ENCODE measurements at regions not wholly inside any gene's neighbourhood (a gene's known extent, or its start where the extent isn't known, plus 50 kb on each side); places are given as distances from the start of the nearest gene placed in this dataset.
"Not testable (repeated sequence)": the region's sequence is repeated elsewhere in the genome, so short reads cannot be mapped to it uniquely, and the experiment has no call there.

GRCh38 chr10:33066558-33067236 is 108.7 kb upstream of the ITGB1 start:
- DNase-seq: no peak

- no peak for DNase-seq
These were observed 107.1 kb upstream of the ITGB1 start for GRCh38 chr10:33065111-33065510.

GRCh38 chr10:33064706-33065105 is 106.7 kb upstream of the ITGB1 start:
- no peak for DNase-seq

- no peak for DNase-seq
These were observed 99.6 kb upstream of the ITGB1 start for GRCh38 chr10:33057620-33058019.

GRCh38 chr10:33056828-33057596 is 99.0 kb upstream of the ITGB1 start:
- no peak for DNase-seq

GRCh38 chr10:33055625-33056024 is 97.6 kb upstream of the ITGB1 start:
- DNase-seq: no peak

GRCh38 chr10:33052915-33053810 is 95.1 kb upstream of the ITGB1 start:
- no peak for DNase-seq

GRCh38 chr10:33052263-33052875 is 94.3 kb upstream of the ITGB1 start:
- DNase-seq: no peak

- DNase-seq: not testable (repeated sequence)
These were observed 92.2 kb upstream of the ITGB1 start for GRCh38 chr10:33049963-33050920.

GRCh38 chr10:33048223-33048622 is 90.2 kb upstream of the ITGB1 start:
- no peak for DNase-seq

GRCh38 chr10:33047655-33048054 is 89.6 kb upstream of the ITGB1 start:
- DNase-seq: no peak

GRCh38 chr10:33046792-33047191 is 88.8 kb upstream of the ITGB1 start:
- DNase-seq: no peak

- DNase-seq: no peak
These were observed 87.4 kb upstream of the ITGB1 start for GRCh38 chr10:33045421-33045820.

GRCh38 chr10:33042565-33042964 is 84.5 kb upstream of the ITGB1 start:
- no peak for DNase-seq

GRCh38 chr10:33041783-33042437 is 83.9 kb upstream of the ITGB1 start:
- DNase-seq: no peak

GRCh38 chr10:33040436-33040835 is 82.4 kb upstream of the ITGB1 start:
- no peak for DNase-seq

- DNase-seq: no peak
These were observed 81.2 kb upstream of the ITGB1 start for GRCh38 chr10:33039181-33039580.

- no peak for DNase-seq
These were observed 80.6 kb upstream of the ITGB1 start for GRCh38 chr10:33038672-33039071.

GRCh38 chr10:33037726-33038125 is 79.7 kb upstream of the ITGB1 start:
- no peak for DNase-seq

- DNase-seq: no peak
These were observed 78.6 kb upstream of the ITGB1 start for GRCh38 chr10:33036670-33037069.

- DNase-seq: no peak
These were observed 77.4 kb upstream of the ITGB1 start for GRCh38 chr10:33035411-33035810.
